Testis (tissue), 2 donors: ENCODE measurements at regions not wholly inside any gene's neighbourhood (a gene's known extent, or its start where the extent isn't known, plus 50 kb on each side); places are given as distances from the start of the nearest gene placed in this dataset.

Experiments used
- POLR2A ChIP-seq: fragments of 450-650 bp; IDR thresholded peaks from one replicate; pipeline ENCODE4 v1.6.1; 2017; ENCODE audit warnings: antibody characterized with exemption, mild to moderate bottlenecking, moderate library complexity
- TF ChIP-seq, protein P1 (sequence below), 3 experiments: fragments of 450-650 bp in 2 of 3; fragments of 200-600 bp in 1 of 3; sonication (generic) in 1 of 3; IDR thresholded peaks; one replicate each; pipeline ENCODE4 v1.5.1; 2016 to 2019; ENCODE audit warnings: antibody characterized with exemption in 3 of 3, mild to moderate bottlenecking in 2 of 3, moderate library complexity in 1 of 3

GRCh38 chr2:52779446-52779845 lies 988.2 kb upstream of the CHAC2 start:
- TF ChIP-seq, protein P1, sequence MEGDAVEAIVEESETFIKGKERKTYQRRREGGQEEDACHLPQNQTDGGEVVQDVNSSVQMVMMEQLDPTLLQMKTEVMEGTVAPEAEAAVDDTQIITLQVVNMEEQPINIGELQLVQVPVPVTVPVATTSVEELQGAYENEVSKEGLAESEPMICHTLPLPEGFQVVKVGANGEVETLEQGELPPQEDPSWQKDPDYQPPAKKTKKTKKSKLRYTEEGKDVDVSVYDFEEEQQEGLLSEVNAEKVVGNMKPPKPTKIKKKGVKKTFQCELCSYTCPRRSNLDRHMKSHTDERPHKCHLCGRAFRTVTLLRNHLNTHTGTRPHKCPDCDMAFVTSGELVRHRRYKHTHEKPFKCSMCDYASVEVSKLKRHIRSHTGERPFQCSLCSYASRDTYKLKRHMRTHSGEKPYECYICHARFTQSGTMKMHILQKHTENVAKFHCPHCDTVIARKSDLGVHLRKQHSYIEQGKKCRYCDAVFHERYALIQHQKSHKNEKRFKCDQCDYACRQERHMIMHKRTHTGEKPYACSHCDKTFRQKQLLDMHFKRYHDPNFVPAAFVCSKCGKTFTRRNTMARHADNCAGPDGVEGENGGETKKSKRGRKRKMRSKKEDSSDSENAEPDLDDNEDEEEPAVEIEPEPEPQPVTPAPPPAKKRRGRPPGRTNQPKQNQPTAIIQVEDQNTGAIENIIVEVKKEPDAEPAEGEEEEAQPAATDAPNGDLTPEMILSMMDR (IDR thresholded peaks at IDR 0.05), result no peak
- no peak for TF ChIP-seq POLR2A
